ENCODE measurements at regions not wholly inside any gene's neighbourhood (a gene's known extent, or its start where the extent isn't known, plus 50 kb on each side); places are given as distances from the start of the nearest gene placed in this dataset.

GRCh38 chr7:8365499-8366110 lies 67.8 kb upstream of the NXPH1 start:
- peak in 2 of 6 experiments; percentile 6 to 14 for TF ChIP-seq CTCF (IDR thresholded peaks at IDR 0.05)
- TF ChIP-seq POLR2A (IDR thresholded peaks at IDR 0.05) = no peak

All from Peyer's patch (tissue), 4 donors.